NCI-H82 (cell line): ENCODE measurements at regions not wholly inside any gene's neighbourhood (a gene's known extent, or its start where the extent isn't known, plus 50 kb on each side); places are given as distances from the start of the nearest gene placed in this dataset.
A peak's percentile ranks its signal among the peaks of the same experiment; 100 is the strongest.
"Not testable (repeated sequence)": the region's sequence is repeated elsewhere in the genome, so short reads cannot be mapped to it uniquely, and the experiment has no call there.

ENCODE experiments used
- DNase-seq: peaks from one replicate; lab custom pipeline; 2025; lab: John Stamatoyannopoulos, UW

DNA sequence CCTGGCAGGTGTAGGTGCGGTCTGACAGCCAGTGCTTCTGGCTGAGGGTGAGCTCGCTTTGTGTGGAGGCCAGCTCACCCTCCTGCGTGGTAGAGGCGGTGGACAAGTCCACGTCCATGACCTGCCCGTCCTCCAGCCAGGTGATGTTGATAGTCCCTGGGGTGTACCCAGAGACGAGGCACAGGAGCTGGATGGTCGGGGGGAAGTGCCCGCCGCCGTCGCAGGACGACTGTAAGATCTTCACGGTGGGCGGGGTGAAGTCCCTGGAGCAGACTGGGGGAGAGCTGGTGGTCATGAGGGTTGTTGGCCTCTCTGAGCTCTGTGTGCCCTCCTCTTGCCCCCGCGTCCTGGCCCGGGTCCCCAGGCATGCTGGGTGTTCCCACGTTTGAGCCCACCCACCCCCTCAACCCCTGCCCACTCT, 74.6 kb downstream of the TMEM121 start:
- DNase-seq: no peak

DNA sequence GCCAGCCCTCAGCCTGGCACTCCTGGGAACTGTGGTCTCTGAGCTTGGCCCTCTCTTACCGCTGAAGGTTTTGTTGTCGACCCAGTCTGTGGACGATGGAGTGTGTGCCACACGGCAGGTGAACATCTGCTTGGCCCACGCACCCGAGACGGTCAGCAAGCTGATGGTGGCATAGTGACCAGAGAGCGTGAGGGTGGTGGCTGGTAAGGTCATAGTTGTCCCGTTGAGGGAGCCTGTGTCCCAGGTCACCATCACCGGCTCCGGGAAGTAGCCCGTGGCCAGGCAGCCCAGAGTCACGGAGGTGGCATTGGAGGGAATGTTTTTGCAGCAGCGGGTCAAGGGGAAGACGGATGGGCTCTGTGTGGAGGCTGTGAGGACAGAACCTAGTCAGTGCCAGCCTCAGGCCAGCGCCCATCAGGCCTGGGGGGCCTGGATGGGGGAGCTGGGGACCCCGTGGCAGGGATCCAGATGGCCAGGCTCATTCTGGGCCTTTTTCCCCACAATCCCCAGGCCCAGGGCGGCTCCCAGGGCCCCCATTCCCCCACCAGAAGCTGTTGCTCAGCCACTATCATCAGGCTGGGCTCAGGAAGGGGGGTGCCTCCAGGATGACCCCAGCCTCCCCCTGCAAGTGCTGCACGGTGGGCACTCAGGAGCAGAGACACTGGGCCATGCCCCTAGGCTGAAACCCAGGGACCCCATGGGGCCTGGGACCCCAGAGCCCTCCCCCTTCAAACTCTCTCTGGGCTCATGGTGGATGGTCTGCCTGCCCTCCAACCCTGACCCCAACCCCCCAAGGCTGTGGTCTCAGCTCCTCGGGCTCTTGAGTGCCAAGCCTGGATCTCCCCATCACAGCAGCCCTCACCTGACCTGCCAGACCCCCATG, 75.2 kb downstream of the TMEM121 start:
- no peak for DNase-seq

DNA sequence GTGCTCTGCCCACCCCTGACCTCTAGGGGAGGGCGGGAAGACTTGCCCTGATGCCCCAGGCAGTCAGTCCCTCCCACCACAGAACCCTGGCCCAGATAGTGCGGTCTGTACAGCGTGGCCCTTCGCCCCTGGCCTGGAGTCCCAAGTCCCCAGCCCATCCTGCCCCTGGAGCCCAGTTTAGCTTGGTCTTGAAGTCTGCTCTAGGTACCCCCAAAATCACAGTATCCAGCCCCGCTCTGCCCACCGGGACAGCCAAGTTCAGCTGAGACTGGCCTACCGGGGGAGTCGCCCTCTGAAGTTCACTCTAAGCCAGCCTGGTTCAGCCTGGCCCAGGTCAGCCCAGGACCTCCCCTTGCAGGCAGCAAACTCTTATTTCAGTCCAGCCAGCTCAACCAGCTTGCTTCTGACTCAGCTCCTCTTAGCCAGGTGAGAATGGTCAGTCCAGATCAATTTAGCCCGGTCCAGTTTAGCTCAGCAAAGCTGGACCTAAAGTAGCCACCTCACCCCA, 75.9 kb downstream of the TMEM121 start:
- DNase-seq: no peak

DNA sequence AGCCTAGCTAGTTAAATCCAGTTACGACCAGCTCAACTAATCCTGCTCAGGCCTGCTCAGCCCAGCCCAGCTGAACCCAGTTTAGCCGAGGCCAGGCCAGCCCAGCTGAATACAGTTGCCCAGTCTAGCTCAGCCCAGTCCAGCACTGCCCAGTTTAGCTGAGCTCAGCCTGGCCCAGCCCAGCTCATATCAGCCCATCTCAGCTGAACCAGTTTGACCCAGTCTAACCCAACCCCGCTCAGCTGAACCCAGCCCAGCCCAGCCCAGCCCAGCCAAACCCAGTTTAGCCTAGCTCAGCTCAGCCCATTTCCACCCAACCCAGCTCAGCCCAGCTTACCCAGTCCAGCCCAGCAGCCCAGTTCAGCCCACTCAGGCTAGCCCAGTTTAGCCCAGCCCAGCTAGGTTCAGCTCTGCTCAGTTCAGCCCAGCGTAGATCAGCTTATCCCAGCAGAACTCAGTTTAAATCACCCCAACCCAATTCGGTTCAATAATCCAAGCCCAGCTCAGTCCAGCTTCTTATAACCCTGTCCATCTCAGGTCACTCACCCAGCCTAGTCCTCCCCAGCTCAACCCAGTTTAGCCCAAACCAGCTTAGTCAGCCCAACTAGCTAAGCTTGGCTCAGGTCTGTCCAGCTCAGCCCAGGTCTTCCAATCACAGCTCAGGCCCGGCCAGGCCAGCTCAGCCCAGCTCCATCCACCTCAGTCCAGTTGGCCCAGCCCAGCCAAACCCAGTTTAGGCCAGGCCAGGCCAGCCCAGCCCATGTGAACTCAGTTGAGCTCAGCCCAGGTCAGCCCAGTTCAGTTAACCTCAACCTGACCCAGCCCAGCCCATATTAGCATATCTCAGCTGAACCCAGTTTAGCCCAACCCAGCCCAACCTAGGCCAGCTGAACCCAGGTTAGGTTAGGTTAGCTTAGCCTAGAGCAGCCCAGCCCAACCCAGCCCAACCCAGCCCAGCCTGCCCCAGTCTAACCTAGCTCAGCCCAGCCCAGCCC, 76.7 kb downstream of the TMEM121 start:
- DNase-seq: peak; percentile 8

DNA sequence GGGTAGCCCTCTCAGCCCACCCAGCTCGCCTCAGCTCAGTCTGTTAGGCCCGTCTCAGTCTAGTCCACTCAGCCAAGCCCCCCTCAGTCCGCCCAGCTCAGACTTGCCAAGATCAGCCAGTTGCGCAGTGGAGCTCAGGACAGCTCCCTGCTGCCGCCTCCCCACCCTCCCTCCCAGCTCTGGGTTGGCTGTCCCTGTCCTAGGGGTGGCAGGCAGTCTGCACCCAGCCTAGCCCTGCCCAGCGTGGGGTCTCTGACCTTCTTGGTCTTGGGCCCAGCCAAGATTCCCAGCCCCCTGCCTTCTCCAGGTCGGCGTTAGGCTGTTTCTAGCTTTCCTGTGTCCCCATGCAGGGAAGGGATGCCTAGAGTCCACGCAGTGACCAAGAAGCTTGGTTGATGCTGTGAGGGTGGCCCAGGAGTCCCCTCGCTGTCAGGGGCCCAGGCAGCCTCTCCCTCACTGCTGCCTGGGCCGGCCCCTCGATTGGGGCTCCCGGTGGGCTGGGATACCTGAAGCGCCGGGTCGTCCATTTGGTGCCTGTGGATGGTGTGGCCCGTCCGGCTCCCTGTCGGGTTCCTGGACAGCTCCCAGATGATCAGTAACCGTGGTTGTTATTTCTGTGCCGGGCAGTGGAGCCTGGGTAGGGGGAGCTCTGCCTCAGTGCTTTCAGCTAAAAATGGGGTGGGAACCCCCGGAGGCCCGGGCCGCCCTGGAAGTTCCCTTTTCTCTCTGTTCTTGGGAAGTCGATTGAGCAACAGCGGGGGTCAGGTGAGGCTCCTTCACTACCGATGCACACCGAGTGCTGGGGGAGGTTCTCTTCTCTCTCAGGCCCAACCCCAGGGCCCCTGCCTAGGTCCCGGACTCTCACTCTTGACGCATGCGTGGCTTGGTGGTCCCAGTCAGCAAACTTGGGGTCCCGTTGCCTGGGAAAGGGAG, 78.4 kb downstream of the TMEM121 start:
- not testable (repeated sequence) for DNase-seq

DNA sequence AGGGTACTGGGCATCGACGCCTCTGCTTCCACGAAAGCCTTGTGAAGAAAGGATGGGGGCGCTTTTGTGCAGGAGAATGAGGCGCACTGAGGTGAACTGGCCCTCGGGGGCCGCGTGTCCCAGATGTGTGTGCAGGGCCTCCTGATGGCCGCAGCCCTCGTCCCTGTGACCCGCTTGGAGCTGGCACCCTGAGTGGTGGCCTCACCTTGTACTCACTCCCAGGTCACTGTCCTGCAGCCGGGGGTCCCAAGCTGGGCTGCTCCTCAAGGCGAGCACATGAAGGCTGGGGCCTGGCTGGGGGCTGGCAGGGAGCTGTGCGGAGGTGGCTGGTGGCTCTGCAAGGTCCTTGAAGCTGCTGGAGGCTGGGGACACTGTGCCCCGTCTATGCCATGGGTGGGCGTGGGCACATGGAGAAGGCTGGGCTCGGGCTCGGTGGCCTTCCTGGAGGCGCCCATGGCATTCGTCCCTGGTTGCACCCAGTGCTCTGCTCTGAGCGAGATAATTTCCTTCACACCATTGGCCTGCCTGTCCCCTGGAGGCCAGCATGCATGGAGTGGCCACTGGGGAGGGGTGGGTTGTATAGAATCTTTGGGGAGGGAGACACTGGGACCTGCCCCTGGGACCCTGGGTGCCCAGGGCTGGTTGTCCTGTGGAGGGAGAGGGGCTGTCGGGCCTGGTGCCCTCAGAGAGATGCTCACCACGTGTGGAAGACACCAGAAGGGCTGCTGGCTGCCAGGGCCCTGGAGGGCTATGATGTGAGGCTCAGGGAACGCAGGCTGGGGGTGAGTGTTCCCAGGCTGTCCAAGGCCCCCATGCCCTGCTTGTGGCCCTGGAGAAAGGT, 79.3 kb downstream of the TMEM121 start:
- no peak for DNase-seq

DNA sequence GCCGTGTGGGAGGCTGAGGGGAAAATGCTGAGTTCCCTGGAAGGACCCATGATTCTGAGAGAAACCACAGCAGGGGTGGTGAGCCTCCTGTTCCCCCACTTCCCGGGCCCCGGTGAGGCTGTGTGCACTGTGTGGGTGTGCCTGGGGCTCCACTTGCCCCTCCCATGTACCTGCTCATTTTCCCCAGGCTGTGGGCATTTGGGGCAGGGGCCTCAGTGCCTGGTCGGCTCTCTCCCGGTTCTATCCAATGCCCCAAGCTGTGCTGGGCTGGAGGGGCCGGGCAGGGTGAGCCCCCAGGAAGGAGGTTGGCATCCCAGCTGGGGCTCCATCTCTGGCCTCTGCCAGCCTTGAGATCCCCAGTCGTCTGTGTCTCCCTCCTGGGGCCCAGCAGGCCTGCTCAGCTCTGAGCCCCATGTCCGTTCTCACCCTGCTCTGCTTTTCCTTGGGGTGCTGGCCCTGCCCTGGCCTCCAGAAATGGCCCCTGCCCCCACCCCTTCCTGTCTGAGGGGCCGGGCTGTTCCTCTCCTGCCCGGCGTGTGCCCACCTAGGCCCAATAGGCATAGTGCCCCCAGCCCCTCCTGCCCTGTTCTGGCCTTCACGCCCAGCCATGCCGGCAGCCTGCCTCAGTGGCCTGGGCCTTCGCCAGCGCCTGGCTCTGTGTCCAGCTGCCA, 80.1 kb downstream of the TMEM121 start:
- not testable (repeated sequence) for DNase-seq

DNA sequence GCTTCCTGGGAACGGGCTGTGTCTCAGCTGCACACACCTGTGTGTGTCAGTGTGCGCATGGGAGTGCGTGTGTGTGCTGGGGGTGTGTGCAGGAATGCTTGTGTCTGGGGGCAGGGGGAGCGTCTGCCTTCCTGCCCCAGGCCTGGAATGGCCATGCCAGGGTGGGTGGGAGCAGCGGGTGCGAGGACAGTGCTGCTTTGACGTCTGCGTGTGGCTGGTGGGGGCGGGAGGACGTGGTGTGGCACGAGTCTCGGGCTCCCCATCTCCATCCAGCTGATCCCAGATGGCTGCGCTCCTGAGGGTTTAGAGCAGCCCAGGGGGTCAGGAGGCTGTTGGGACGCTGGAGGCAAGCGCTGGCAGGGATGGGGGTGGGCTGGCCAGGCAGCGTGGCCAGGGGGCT, 80.6 kb downstream of the TMEM121 start:
- DNase-seq: not testable (repeated sequence)

DNA sequence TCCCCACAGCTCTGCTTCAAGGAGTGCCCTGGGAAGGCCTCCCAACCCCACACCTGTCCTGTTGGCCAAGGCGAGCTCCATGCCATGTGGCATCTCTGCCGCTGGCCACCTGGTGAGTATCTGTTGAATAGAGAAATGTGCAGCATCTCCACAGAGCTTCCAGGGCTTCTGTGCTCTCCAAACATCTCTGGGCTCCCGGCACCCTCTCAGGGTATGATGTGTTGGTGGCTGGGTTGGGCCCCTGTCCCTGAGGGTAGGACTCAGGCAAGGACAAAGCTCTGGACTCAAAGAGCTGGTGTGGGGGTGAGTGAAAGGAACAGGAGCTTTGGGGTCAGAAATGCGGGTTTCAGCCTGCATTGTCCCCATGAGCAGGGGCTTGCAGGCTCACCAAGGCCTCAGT, 88.6 kb downstream of the TMEM121 start:
- DNase-seq: not testable (repeated sequence)

DNA sequence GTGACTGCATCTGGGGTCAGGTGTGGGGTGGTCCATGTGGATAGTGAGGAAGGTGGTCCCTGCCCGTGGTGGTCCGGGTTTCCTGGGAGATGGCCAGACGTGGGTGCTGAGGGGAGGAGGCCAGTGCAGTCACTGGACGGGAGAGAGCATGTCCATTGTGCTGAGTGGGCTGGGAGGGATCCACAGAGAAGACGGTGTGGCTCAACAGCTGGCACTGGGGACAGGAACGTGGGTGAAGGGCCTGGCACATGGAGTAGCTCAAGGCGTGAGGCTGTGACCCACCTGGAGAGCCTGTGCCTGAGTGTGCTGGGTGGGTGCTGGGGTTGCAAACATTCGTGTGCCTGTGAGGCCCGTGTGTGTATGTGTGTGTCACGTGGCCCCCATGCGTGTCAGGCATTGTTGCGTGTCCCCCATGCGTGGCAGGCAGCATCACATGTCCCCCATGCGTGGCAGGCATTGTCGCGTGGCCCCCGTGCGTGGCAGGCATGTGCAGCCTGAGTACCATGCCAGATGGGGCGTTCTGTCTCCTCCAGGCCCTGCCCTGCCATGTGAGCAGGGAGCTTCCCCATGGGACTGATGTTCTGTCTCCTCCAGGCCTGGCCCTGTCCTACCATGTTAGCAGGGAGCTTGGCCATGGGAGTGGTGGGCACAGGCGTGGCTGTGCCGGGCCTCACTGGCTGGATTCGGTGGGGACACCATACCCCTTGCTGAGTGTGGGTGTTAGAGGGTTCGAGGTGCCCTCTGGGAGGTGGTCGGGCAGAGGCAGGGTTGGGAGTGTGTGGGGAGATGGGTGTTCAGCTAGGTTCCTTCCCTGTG, 89.8 kb downstream of the TMEM121 start:
- DNase-seq: not testable (repeated sequence)

DNA sequence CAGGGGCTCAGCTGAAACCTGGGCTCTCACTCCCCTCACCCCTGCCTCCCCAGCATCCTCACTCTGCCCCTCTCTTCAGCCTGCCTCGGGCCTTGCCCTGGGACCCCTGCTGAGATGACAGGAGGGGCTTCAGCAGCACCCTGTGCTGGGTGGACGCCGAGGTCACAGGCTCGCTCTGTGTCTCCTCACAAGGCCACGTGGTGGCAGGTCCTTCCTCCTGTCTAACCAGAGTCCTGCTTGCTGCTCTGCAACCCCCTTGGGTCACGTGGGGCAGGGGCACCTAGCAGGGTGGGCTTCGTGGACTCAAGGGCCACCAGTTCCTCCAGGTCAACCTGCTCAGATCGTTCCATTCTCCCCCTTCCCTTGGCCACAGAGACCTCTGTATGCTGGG, 90.4 kb downstream of the TMEM121 start:
- DNase-seq: no peak

DNA sequence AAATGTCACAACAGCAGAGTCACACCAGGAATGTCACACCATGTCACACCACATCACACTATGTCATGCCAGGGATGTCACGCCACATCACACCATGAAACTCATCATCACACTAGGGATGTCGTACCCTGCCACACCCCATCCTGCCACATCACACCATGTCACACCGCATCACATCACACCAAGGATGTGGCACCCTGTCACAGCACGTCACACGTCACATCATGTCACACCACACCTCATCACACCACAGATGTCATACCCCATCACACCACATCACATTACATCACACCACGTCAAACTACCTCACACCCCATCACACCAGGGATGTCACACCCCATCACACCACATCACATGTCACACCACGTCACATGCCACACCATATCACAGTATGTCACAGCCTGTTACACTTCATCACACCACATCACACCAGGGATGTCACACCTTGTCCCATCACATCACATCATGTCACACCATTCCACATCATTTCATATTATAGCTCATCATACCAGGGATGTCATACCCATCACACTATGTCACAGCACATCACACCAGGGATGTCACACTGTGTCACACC, 90.9 kb downstream of the TMEM121 start:
- no peak for DNase-seq

DNA sequence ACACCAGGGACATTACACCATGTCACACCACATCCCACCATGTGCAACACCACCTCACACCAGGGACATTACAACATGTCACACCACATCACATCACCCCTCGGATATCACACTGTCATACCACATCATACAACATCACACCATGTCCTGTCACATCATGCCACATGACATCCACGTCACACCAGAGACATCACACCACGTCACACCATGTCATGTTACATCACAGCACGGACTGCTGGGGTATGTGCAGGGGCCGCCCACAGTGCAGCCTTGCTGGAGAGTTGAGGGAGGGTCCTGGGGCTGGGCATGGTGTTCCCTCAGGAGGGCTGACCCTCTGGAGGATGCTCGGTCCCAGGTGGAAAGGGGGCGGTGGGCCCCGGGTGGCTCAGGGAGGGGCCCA, 91.4 kb downstream of the TMEM121 start:
- not testable (repeated sequence) for DNase-seq

DNA sequence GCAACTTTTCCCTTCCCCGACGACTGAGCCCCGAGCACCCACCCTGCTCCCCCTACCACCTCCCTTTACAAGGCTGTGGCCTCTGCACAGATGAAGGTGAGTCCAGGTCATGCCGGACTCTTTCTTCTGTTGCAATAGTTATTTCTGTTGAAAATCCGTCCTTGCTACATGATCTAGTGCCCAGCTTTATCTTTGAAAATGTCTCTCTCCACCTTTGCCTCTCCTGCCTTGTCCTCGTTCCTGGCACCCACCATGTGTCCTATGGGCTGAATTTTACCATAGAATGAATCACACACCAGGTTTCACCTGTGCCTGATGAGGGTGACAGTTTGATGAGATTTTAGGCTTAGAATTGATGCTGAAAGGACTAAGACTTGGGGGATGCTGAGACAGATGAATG, 92.9 kb downstream of the TMEM121 start:
- DNase-seq: not testable (repeated sequence)

DNA sequence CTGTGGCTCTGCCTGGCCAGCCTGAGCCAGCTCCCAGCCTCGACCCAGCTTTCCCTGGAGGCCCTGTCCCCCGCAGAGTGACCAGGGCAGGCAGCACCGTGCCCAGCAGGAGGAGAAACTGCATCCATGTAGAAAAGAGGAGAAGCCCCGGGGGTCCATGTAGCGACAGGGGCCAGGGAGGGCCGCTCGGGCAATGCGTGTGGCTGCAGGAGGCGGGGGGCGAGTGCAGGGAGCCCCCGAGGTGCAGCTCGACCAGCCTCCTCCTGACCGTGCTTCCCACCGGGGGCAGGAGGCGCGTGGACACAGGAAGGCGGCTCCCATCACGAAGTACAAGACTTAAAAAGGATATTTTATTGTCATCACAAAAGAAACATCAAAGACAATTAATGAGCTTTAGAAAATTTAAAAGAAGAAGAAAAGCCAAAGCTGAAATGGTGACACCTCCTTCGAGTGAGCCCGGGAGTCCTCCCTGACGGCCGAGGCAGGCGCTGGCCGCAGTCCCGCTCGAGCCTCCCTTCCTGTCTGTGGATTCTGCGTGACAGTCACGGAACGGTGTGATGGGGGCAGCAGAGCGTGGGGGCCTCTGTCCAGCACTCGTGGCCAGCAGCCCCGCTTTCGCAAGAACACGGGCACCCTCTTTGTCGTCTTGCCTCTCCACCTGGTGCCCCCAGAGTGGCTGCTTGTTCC, 93.9 kb downstream of the TMEM121 start:
- DNase-seq: not testable (repeated sequence)

DNA sequence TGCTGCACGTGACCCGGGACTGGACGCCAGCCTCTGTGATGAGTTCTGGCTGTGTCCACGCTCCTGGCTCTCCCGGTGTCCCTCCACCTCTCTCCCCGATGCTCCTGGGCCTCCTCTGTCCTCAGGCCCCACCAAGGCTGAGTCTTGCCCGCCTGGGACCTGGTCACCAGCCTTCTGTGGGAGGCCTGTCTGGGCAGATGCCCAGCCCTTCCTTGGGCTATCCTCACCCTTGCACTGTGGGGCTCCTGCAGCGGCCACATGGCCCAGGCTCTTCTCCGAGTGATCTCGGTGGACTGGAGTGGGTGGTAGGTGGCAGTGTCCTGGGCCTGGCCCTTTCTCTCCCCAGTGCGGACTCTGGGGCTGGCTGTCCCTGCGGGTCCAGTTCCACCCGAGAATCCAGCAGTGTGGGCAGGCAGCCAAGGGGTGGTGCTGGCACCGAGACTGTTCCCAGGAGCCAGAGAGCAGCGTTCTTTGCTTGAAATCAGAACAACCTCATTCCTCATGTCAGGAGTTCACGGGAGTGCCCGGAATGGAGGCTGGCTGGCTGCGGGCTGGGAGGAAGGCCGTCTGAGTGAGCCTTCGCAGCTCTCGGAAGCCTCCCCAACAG, 94.6 kb downstream of the TMEM121 start:
- DNase-seq: not testable (repeated sequence)
